ENCODE measurements at regions not wholly inside any gene's neighbourhood (a gene's known extent, or its start where the extent isn't known, plus 50 kb on each side); places are given as distances from the start of the nearest gene placed in this dataset.
"Not testable (repeated sequence)": the region's sequence is repeated elsewhere in the genome, so short reads cannot be mapped to it uniquely, and the experiment has no call there.

GRCh38 chr7:65798111-65799075 is 74.5 kb upstream of the VKORC1L1 start:
- Mint-ChIP-seq H3K9me3 (no peaks in the 10 kb centered on the region), H3K27ac (no peak overlapping the region), H3K4me1 (ENCODE audit: unreplicated experiment) (peaks cover 3% of the 10 kb centered on the region), H3K36me3 (no peaks in the 10 kb centered on the region), H3K27me3 (no peaks in the 10 kb centered on the region), H3K4me3 (no peak overlapping the region)
- TF ChIP-seq, protein P1, sequence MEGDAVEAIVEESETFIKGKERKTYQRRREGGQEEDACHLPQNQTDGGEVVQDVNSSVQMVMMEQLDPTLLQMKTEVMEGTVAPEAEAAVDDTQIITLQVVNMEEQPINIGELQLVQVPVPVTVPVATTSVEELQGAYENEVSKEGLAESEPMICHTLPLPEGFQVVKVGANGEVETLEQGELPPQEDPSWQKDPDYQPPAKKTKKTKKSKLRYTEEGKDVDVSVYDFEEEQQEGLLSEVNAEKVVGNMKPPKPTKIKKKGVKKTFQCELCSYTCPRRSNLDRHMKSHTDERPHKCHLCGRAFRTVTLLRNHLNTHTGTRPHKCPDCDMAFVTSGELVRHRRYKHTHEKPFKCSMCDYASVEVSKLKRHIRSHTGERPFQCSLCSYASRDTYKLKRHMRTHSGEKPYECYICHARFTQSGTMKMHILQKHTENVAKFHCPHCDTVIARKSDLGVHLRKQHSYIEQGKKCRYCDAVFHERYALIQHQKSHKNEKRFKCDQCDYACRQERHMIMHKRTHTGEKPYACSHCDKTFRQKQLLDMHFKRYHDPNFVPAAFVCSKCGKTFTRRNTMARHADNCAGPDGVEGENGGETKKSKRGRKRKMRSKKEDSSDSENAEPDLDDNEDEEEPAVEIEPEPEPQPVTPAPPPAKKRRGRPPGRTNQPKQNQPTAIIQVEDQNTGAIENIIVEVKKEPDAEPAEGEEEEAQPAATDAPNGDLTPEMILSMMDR (conservative IDR thresholded peaks at IDR 0.05) = no peak
- no peak for DNase-seq (ENCODE audit: extremely low spot score, unreplicated experiment)

DNA sequence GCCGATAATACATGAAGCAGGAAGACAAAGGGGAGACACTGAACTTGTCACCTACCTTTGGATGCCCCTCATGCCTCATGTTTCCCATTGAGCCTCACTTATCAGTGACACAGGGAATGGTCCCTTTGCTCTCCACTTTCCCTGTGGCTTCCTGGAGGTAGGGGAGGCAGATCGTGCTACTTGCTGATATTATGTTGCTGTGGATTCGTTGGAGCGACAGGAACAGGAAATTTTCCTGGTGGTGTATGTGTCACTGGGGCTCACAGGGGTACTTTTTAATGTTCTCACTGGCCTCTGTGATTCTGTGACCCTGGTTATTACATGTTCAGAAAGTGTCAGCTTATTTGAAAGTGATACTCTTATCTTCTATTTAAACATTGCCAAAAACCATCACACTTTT is 72.7 kb upstream of the VKORC1L1 start:
- not testable (repeated sequence) for H3K27ac Mint-ChIP-seq; H3K4me1 Mint-ChIP-seq (ENCODE audit: unreplicated experiment); H3K36me3 Mint-ChIP-seq; H3K9me3 Mint-ChIP-seq; H3K4me3 Mint-ChIP-seq; H3K27me3 Mint-ChIP-seq; DNase-seq (ENCODE audit: extremely low spot score, unreplicated experiment)

DNA sequence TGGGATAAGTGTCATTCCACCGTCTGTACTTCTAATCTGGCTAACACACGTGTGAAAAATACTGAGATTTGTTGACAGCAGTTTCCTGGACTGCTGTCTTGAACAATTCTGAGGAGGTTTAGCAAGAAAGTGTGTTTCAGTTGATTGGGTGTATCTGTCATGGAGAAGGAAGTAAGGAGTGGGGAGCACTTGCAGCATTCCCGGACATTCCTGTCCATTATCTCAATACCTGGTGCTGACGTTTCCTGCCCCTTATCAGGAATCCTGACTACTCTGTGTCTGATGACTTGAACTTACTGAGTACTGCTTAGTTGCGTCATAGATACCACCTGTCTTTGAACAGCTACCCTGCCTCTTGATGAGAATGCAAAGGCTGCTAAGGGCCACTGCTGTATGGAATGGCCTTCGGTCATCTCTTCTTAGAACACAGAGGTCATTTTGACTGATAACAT is 72.0 kb upstream of the VKORC1L1 start:
- Mint-ChIP-seq H3K4me1 (ENCODE audit: unreplicated experiment) (peaks cover 3% of the 10 kb centered on the region), H3K27ac (no peak overlapping the region), H3K4me3 (no peak overlapping the region), H3K36me3 (no peaks in the 10 kb centered on the region), H3K9me3 (no peaks in the 10 kb centered on the region), H3K27me3 (no peaks in the 10 kb centered on the region)
- no peak for DNase-seq (ENCODE audit: extremely low spot score, unreplicated experiment)
- TF ChIP-seq, protein P1 (conservative IDR thresholded peaks at IDR 0.05) = no peak

DNA sequence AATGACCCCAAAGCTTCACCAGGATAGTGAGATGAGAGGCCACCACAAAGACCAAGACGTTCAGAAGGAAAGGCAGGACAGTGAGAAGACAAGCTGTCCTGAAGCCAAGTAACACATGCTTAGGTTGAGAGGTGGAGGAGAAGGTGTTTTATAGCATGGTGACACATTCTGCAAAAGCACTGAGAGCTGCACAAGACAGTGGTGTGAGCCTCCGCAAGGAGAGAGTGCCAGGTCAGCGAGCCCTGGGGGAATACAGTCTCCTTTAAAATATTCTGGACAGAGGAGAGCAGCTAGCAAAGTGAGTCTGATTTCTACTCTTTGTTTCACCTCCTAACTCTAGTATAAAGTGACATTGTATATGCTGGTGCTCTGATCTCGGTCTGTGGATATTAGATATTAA is 68.0 kb upstream of the VKORC1L1 start:
- H3K4me3 Mint-ChIP-seq = no peak overlapping the region
- H3K9me3 Mint-ChIP-seq = no peaks in the 10 kb centered on the region

DNA sequence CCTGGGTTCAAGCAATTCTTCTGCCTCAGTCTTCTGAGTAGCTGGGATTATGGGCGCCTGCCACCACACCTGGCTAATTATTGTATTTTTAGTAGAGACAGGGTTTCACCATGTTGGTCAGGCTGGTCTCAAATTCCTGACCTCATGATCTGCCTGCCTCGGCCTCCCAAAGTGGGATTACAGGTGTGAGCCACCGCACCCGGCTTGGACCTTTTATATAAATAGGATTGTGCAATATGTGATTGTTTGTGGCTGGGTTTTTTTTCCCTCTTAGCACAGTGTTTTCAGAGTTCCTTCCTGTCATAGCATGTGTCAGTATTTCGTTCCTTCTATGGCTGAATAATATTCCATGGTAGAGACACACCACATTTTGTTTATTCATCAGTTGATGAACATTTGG is 65.8 kb upstream of the VKORC1L1 start:
- not testable (repeated sequence) for H3K27me3 Mint-ChIP-seq; H3K9me3 Mint-ChIP-seq; H3K27ac Mint-ChIP-seq; DNase-seq (ENCODE audit: extremely low spot score, unreplicated experiment); H3K36me3 Mint-ChIP-seq; H3K4me3 Mint-ChIP-seq; H3K4me1 Mint-ChIP-seq (ENCODE audit: unreplicated experiment)

More for the DNA sequence above, 68.0 kb upstream of the VKORC1L1 start:
- DNase-seq (ENCODE audit: extremely low spot score, unreplicated experiment) = no peak
- no peaks in the 10 kb centered on the region for H3K27me3 Mint-ChIP-seq
- no peaks in the 10 kb centered on the region for H3K36me3 Mint-ChIP-seq
- H3K27ac Mint-ChIP-seq = no peak overlapping the region
- TF ChIP-seq, protein P1 (conservative IDR thresholded peaks at IDR 0.05) = no peak
- no peaks in the 10 kb centered on the region for H3K4me1 Mint-ChIP-seq (ENCODE audit: unreplicated experiment)

GRCh38 chr7:65809259-65809981 is 63.5 kb upstream of the VKORC1L1 start:
- Mint-ChIP-seq H3K4me3 (no peak overlapping the region), H3K36me3 (no peaks in the 10 kb centered on the region), H3K27me3 (no peaks in the 10 kb centered on the region), H3K27ac (no peak overlapping the region), H3K9me3 (no peaks in the 10 kb centered on the region), H3K4me1 (ENCODE audit: unreplicated experiment) (no peaks in the 10 kb centered on the region)
- TF ChIP-seq, protein P1 (conservative IDR thresholded peaks at IDR 0.05) = no peak
- DNase-seq (ENCODE audit: extremely low spot score, unreplicated experiment) = no peak

All from type B pancreatic cell (in vitro differentiated cells).